NCI-H446 treated with DMSO at 0.1 percent for 48 hours (cell line): ENCODE measurements at regions not wholly inside any gene's neighbourhood (a gene's known extent, or its start where the extent isn't known, plus 50 kb on each side); places are given as distances from the start of the nearest gene placed in this dataset.

Experiments used
- DNase-seq: peaks from one replicate; lab custom pipeline; 2025; lab: John Stamatoyannopoulos, UW

- DNase-seq = no peak
Observed at GRCh38 chr6:99073223-99073622, 125.5 kb upstream of the FBXL4 start.

- no peak for DNase-seq
Observed at GRCh38 chr6:99066044-99066443, 118.3 kb upstream of the FBXL4 start.

GRCh38 chr6:99064834-99065233 is 117.1 kb upstream of the FBXL4 start:
- no peak for DNase-seq

GRCh38 chr6:99036672-99037071 is 88.9 kb upstream of the FBXL4 start:
- DNase-seq = no peak

GRCh38 chr6:99032396-99032795 is 84.7 kb upstream of the FBXL4 start:
- no peak for DNase-seq

GRCh38 chr6:99031957-99032356 is 84.2 kb upstream of the FBXL4 start:
- no peak for DNase-seq

GRCh38 chr6:99030915-99031314 is 83.2 kb upstream of the FBXL4 start:
- no peak for DNase-seq

GRCh38 chr6:99026135-99026534 is 78.4 kb upstream of the FBXL4 start:
- DNase-seq = no peak

GRCh38 chr6:99024089-99024488 is 76.3 kb upstream of the FBXL4 start:
- DNase-seq = no peak

GRCh38 chr6:99022039-99022609 is 74.4 kb upstream of the FBXL4 start:
- no peak for DNase-seq

GRCh38 chr6:99019381-99019780 is 71.6 kb upstream of the FBXL4 start:
- DNase-seq = no peak

DNA sequence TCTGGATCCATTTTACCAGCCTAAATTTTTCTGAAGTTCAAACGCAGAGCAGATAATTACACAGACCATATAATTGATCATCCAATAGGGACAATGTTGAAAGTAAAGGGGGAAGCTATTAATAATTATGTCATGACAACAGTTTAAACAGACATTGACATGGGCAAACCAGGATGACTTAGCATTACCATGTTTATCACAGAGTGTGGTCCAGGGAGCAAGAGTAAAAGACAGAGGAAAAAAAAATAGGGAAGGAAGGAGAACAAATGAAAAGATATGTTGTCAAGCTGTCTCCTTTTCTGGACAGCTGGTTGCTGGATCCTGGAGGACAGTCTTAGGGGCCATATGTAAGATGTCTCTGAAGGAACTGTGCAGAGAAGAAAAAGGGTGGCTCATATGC is 69.4 kb upstream of the FBXL4 start:
- no peak for DNase-seq

DNA sequence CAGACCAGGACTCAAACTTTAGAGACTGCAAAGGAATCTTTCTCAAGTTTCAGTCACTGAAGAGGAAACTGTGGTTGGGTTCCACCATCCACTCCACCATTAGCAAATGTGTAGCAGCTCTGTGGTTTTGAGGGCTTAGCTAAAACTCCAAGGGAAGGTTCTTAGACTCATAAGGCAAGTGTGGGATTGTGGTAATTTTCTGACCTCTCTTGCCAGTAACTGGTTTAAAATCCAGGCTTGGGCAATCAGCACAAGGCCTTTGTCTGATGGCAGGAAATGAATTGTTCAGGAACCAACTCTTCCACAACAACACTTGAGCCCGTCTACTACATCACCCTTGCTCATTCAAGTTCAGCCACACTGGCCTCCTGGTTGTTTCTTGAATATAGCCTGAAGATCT is 68.6 kb upstream of the FBXL4 start:
- DNase-seq = no peak

- no peak for DNase-seq
Observed at GRCh38 chr6:99014061-99014460, 66.3 kb upstream of the FBXL4 start.

DNA sequence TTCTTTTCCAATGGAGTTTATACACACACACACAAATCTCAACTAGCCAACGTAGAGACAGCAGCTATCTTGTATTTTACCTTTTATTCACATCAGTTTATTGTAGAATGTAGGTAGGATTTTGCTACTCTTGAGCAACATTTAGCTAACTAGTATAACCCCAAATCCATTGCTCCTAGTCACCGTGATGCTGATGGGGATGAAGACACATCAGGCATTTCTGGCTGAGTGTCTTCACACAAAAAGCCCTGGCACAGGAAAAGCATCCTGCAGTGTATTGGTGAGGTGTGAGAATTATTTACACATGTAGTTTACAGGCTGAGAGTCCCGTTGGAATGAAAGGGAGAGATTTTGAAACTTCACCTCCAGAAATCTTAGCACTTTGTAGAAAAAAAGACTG is 65.9 kb upstream of the FBXL4 start:
- no peak for DNase-seq

- no peak for DNase-seq
Observed at GRCh38 chr6:99013145-99013544, 65.4 kb upstream of the FBXL4 start.

DNA sequence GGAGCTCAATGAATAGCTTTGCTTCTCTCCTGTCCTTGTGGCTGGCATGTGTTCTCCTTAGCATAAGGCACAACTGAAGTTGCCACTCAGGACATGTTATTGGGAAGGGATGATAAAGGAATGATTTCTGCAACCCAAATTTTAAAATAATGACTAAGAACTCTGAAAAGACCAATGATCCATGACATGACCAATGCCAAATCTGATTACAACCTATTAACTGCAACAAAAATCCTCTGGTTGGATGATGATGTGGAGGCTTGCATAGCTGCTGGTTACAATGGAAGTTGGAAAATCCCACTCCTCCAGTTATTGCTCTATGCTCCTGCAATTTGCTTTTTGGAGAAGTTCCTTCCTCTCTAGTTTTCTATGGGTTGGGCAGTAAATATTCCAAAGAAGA is 63.4 kb upstream of the FBXL4 start:
- DNase-seq = no peak

GRCh38 chr6:99002831-99003230 is 55.1 kb upstream of the FBXL4 start:
- peak; percentile 45 for DNase-seq

- no peak for DNase-seq
Observed at GRCh38 chr6:98998103-98998502, 50.4 kb upstream of the FBXL4 start.
